NCI-H524 treated with DMSO at 0.1 percent for 48 hours (cell line): ENCODE measurements at regions not wholly inside any gene's neighbourhood (a gene's known extent, or its start where the extent isn't known, plus 50 kb on each side); places are given as distances from the start of the nearest gene placed in this dataset.

ENCODE experiments used
- DNase-seq: peaks from one replicate; lab custom pipeline; 2025; lab: John Stamatoyannopoulos, UW

- no peak for DNase-seq
Measured at GRCh38 chr1:190540366-190540765, 62.7 kb upstream of the BRINP3 start.

- no peak for DNase-seq
Measured at GRCh38 chr1:190551638-190552037, 74.0 kb upstream of the BRINP3 start.

- DNase-seq = no peak
Measured at GRCh38 chr1:190560161-190560681, 82.6 kb upstream of the BRINP3 start.

DNA sequence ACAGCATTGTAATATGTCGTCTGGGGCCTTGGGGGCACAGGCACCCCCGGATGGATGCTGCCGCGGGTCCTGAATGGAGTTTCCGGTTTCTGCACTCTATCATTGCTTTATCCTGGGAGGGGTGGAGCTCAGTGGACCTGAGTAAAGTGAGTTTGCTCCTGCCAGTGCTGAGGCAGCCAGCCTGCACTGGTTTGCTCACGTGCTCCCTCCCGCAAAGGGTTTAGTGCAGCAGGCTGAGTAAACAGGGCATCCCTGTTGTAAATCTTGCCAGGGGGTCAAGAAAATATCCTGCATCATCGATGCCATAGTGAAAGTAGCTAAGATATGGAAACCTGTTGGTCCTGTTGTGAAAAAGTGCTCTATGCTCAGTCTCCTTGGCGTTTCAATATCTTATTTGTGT, 85.6 kb upstream of the BRINP3 start:
- no peak for DNase-seq

DNA sequence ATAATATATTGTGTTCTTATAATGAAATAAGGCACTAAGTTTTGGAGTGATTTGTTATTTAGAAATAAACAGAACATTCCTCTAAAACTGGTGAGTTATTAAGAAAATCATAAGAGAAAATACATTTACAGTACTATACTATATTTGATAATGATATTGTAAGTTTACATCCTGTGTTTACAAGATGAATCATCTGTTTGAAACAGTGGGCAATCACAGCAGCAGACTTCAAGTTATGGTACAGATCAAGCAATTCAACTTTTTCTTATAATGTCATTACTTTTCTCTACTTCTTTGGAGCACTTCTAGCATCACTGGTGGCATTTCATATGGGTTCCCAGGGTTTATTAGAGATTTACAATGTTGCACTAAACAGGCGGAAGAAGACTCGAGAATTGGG, 86.5 kb upstream of the BRINP3 start:
- DNase-seq = no peak

DNA sequence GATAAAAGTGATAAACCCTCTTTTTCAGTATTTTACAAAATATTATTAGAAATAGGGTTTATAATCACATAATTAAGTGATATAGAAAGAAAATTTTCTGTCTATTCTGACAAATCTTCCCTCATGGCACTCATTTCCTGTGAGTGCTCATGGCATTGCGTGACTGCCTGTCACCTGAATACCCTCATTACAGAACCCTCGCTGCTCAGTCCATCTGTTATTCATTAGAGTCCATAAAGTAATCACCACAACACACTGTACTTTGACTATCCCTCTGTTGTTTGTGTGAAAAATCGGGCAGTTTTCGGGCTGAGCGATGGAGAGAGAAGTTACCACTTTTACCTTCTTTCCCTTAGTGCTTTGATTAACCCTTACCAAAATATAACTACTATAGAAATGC, 100.4 kb upstream of the BRINP3 start:
- peak; percentile 81 for DNase-seq

DNA sequence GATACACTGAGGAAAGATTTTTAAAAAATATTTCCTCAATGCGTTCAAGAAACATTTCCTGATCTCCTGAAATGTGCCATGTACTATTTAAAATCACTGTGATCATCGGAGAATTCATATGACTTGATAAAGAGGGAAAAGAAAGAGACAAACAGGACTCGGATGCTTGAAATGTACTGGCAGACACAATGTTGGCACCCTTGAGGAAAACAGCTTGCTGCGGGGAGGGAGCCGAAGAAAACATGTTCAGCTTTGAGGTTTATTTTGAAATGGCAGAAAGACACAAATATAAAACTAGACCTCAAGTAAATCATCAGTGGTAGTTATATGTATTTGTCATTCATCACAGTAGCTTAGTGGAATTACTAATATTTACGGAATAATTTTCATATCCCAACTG, 100.9 kb upstream of the BRINP3 start:
- peak; percentile 13 for DNase-seq

DNA sequence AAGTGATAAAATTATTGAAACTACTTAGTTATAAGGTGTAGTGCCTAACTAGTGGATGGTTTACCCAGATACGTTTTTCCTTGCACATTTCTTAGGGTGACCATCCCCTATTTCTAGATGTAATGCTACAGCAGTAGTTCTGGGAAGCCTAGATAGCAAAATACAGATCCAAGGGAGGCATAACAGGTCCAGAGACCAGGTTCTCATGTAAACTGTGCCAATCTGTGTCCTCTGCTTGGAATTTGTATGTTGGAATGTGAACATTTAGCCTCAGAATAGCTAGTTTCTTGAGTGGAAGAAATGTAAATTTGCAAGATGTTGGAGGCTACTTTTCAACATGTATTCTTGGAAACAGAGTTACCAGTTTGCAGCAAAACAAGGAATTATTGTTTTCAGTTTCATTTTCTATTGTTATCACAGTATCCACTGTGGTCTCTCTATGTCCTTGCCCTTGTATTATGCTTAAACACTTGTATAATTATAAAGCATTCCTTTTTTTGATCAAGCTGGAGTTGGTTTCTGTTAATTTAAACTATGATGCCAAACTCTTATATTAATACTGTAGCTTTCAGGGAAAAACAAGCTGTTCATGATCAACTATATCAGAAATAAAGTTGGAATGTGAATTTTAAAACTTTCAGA, 102.0 kb upstream of the BRINP3 start:
- DNase-seq = no peak

DNA sequence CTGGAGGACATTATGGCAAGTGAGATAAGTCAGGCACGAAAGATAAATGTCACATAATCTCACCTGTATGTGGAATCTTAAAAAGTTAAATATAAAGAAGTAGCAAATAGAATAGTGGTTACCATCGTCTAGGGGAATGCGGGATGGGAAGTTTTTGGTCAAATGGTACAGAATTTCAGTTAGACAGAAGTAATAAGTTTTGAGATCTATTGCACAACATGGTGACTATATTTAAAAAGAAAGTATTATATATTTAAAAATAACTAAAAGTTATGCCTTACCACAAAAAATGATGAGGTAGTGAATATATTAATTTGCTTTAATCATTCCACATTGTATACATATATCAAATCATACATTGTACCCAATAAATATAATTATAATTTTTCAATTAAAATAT, 106.2 kb upstream of the BRINP3 start:
- no peak for DNase-seq

GRCh38 chr1:190588424-190588823, 110.8 kb upstream of the BRINP3 start:
- no peak for DNase-seq

DNA sequence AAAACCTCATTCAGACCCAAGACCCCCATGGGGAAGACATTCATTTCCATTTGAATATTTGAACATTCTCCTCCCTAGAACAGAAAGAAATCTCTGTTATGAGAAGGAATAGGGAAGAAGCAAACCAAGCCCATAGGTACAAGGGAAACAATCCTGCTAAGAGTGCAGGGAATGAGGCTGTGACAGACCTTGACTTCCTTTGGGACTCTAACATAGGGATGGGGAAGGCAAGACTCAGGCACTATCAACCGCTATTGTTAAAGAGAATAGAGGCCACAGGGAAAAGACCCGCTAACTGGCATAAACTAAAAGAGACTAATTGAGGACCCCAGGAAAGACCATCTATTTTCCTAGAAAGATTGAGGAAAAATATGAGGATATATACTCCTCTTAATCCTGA, 117.8 kb upstream of the BRINP3 start:
- DNase-seq = no peak

- DNase-seq = no peak
Measured at GRCh38 chr1:190597294-190597693, 119.6 kb upstream of the BRINP3 start.

GRCh38 chr1:190599670-190600069, 122.0 kb upstream of the BRINP3 start:
- DNase-seq = no peak

GRCh38 chr1:190602325-190602724, 124.7 kb upstream of the BRINP3 start:
- no peak for DNase-seq

- DNase-seq = no peak
Measured at GRCh38 chr1:190608282-190608681, 130.6 kb upstream of the BRINP3 start.

GRCh38 chr1:190615818-190616217, 138.2 kb upstream of the BRINP3 start:
- DNase-seq = no peak

GRCh38 chr1:190616235-190616634, 138.6 kb upstream of the BRINP3 start:
- DNase-seq = no peak

DNA sequence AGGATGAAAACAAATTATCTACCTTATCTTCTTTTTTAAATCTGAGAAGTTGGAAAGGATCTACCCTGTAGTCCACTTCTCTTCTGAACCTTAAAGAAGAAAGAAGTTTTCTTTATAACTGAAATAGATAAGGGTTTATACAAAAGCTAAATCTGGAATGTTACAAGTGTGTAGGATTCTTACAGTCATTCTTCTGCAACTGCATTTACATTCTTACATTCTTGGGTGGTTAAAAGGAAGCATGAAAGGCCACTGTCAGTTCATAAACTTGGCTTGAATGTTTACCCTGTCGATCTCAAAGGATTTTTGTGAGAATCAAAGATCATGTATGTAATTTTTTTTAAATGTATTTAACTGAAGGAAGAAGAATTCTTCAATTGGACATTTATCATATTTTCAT, 142.1 kb upstream of the BRINP3 start:
- no peak for DNase-seq

DNA sequence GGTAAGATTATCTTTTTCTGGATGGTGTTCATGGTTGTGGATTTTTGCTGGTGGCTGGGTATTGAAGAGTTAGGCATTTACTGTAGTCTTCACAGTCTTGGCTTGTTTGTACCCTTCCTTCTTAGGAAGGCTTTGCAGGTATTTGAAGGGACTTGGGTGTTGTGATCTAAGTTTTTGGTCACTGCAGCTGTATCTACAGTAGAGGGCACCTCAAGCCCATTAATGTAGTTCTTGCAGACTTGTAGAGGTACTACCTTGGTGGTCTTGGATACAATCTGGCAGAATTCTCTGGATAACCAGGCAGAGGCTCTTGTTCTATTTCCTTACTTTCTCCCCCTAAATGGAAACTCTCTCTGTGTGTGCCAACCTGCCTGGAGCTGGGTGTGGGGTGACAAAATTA, 155.8 kb upstream of the BRINP3 start:
- DNase-seq = no peak

DNA sequence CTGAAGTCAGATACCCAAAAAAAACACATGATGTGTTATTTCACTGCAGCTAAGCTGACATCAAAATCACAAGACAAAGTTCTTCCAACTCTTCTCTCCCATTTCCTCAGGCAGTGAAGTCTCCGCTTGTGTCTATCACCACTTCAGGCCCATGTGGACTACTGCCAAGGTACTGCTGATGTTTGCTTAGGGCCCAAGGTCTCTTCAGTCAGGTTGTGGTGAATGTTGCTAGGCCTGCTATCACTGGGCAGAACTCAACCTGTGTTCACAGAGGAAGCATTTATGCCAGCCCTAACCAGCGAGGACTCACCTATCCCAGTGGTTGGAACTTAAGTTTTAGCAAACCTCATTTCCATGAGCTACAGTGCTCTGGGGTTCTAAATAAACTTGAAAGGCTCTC, 156.5 kb upstream of the BRINP3 start:
- no peak for DNase-seq

DNA sequence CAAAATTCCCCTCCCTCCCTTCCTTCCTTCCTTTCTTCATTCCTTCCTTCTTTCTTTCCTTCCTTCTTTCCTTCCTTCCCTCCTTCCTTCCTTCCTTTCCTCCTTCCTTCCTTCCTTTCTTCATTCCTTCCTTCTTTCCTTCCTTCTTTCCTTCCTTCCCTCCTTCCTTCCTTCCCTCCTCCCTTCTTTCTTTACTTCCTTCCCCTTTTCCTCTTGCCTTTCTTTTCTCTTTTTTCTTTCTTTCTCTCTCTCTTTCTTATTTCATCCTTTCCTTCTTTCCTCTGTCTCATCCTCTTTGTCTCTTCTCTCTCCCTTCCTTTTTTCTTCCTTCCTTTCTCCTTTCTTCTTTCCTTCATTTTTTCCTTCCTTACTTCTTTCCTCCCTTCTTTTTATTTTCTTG, 171.9 kb upstream of the BRINP3 start:
- no peak for DNase-seq

GRCh38 chr1:190658907-190659306, 181.2 kb upstream of the BRINP3 start:
- DNase-seq = no peak

DNA sequence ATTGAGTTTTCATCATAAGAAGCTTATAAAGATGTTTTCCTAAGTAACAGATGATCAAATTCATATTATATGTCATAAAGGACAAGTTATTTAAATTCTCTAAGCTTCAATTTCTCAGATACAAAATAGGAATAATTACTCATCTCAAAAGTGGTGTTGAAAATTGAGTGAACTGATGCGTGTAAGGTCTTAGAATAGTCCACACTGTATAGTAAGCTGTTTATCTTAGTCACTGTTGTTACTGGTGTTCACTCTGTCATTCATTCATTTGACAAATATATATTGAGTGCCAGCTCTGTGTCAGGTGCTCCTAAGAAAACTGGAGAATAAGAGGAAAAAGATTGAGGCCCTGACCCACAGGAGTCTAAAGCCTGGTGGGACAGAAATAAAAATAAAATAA, 186.3 kb upstream of the BRINP3 start:
- DNase-seq = no peak

- DNase-seq = no peak
Measured at GRCh38 chr1:190665045-190665444, 187.4 kb upstream of the BRINP3 start.
